PC-9 (cell line): ENCODE measurements at regions not wholly inside any gene's neighbourhood (a gene's known extent, or its start where the extent isn't known, plus 50 kb on each side); places are given as distances from the start of the nearest gene placed in this dataset.
A peak's percentile ranks its signal among the peaks of the same experiment; 100 is the strongest.

Experiments used
- CTCF ChIP-seq: fragments of 200-600 bp; sonication (generic); conservative IDR thresholded peaks from 2 replicates; pipeline ENCODE4 v1.6.1; 2017; ENCODE audit warnings: mixed run types, antibody characterized with exemption, mild to moderate bottlenecking, moderate library complexity
- EZH2 ChIP-seq: fragments of 200-600 bp; sonication (generic); IDR thresholded peaks from 2 replicates; pipeline ENCODE4 v1.8.0; 2017; ENCODE audit warnings: antibody characterized with exemption, low read depth

- TF ChIP-seq CTCF (peak; percentile 86), EZH2 (no peak)
These were observed 151.4 kb upstream of the LAMA2 start for GRCh38 chr6:128731249-128732165.
